ENCODE measurements at regions not wholly inside any gene's neighbourhood (a gene's known extent, or its start where the extent isn't known, plus 50 kb on each side); places are given as distances from the start of the nearest gene placed in this dataset.

DNA sequence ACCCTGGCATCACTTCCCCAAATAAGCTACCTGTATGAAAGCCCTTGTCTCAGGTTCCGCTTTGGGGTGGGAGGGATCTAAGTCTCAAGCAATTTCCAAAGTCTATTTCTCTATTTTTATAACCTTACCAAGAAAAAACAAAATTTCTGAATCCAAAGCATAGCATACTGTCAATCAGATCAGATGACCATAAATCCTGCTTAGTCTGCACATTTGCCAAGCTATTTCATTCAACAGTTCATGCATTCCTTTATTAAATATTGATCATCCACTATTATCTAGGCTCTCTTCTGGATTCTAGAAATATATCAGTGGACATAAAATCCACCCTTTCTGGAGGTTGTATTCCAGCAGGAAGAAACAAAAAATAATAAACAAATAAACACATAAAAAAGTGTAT lies 263.5 kb upstream of the USP15 start:
- Histone ChIP-seq H3K9me2 (ENCODE audit: insufficient read depth) (no peaks in the 10 kb centered on the region), H4K20me1 (ENCODE audit: insufficient read depth) (no peaks in the 10 kb centered on the region), H3K4me2 (ENCODE audit: low read length) (no peak overlapping the region), H3K9me3 (ENCODE audit: control insufficient read depth in 1 of 2, insufficient read depth in 1 of 2, low read depth in 1 of 2, low read length in 2 of 2) (no peaks in the 10 kb centered on the region), H3K27me3 (ENCODE audit: insufficient read depth, low read length) (no peaks in the 10 kb centered on the region), H3K79me2 (ENCODE audit: insufficient read depth, low read length) (no peaks in the 10 kb centered on the region), H3K27ac (ENCODE audit: low read depth, low read length) (no peak overlapping the region), H2AFZ (ENCODE audit: low read depth, low read length, poor library complexity, severe bottlenecking) (no peak overlapping the region), H3K4me1 (ENCODE audit: control insufficient read depth in 1 of 2, insufficient read depth in 2 of 2, low read length in 2 of 2) (no peaks in the 10 kb centered on the region), H3K4me3 (replicated peaks in 1 of 2; ENCODE audit: low read depth in 1 of 2, low read length in 2 of 2) (no peak overlapping the region), H3K9ac (ENCODE audit: low read length) (no peak overlapping the region), H3K36me3 (ENCODE audit: control insufficient read depth in 1 of 2, insufficient read depth in 2 of 2, low read length in 2 of 2) (no peaks in the 10 kb centered on the region)
- ATAC-seq (no peak), DNase-seq (ENCODE audit: low read depth, low spot score) (no peak)
- no TSS peak for BruUV-seq (replicated peaks)
- TF ChIP-seq EZH2phosphoT487 (IDR thresholded peaks at IDR 0.05; ENCODE audit: borderline replicate concordance) (no peak), ELF1 (IDR thresholded peaks at IDR 0.05; ENCODE audit: borderline replicate concordance, low read depth) (no peak), SIN3A (IDR thresholded peaks at IDR 0.05; ENCODE audit: low read depth) (no peak), CBX3 (IDR thresholded peaks at IDR 0.05; ENCODE audit: low read depth) (no peak), ZNF274 (IDR thresholded peaks at IDR 0.05; ENCODE audit: low read depth, low read length) (no peak), POLR2A (IDR thresholded peaks at IDR 0.05; ENCODE audit: borderline replicate concordance, extremely low read depth, insufficient read depth, insufficient read length) (no peak), JUND (IDR thresholded peaks at IDR 0.05) (no peak), CEBPB (IDR thresholded peaks at IDR 0.05; ENCODE audit: low read depth) (no peak), POLR2AphosphoS5 (IDR thresholded peaks at IDR 0.05; ENCODE audit: low read depth, low read length) (no peak), YY1 (IDR thresholded peaks at IDR 0.05; ENCODE audit: extremely low read depth, insufficient replicate concordance, low read depth, low read length) (no peak)
- TF ChIP-seq, protein P1, sequence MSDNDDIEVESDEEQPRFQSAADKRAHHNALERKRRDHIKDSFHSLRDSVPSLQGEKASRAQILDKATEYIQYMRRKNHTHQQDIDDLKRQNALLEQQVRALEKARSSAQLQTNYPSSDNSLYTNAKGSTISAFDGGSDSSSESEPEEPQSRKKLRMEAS (IDR thresholded peaks at IDR 0.05), result no peak
- TF ChIP-seq, protein P2, sequence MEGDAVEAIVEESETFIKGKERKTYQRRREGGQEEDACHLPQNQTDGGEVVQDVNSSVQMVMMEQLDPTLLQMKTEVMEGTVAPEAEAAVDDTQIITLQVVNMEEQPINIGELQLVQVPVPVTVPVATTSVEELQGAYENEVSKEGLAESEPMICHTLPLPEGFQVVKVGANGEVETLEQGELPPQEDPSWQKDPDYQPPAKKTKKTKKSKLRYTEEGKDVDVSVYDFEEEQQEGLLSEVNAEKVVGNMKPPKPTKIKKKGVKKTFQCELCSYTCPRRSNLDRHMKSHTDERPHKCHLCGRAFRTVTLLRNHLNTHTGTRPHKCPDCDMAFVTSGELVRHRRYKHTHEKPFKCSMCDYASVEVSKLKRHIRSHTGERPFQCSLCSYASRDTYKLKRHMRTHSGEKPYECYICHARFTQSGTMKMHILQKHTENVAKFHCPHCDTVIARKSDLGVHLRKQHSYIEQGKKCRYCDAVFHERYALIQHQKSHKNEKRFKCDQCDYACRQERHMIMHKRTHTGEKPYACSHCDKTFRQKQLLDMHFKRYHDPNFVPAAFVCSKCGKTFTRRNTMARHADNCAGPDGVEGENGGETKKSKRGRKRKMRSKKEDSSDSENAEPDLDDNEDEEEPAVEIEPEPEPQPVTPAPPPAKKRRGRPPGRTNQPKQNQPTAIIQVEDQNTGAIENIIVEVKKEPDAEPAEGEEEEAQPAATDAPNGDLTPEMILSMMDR (IDR thresholded peaks at IDR 0.05 in 2 of 3, conservative IDR thresholded peaks at IDR 0.05 in 1 of 3; ENCODE audit: borderline replicate concordance in 1 of 3, insufficient read depth in 1 of 3, low read depth in 2 of 3, low read length in 2 of 3), result no peak
- CTCF ChIA-PET, result no interaction called here
- RAD21 ChIA-PET (ENCODE audit: low non-redundant PET in 1 of 2, low total read pairs in 2 of 2, uncharacterized antibody in 2 of 2, unreplicated experiment in 2 of 2), result no interaction called here
- POLR2A ChIA-PET, result no interaction called here
- intact Hi-C loops (cut with micrococcal nuclease), result no loop called here
